ENCODE measurements at regions not wholly inside any gene's neighbourhood (a gene's known extent, or its start where the extent isn't known, plus 50 kb on each side); places are given as distances from the start of the nearest gene placed in this dataset.

- no peak for DNase-seq (ENCODE audit: low read depth in 1 of 2, low spot score in 1 of 2)
These were observed 307.5 kb upstream of the DACH1 start for GRCh38 chr13:72174549-72174948.

GRCh38 chr13:72170571-72170970 is 303.6 kb upstream of the DACH1 start:
- DNase-seq (ENCODE audit: low read depth in 1 of 2, low spot score in 1 of 2) = no peak

- no peak for DNase-seq (ENCODE audit: low read depth in 1 of 2, low spot score in 1 of 2)
These were observed 301.3 kb upstream of the DACH1 start for GRCh38 chr13:72168126-72168855.

- no peak for DNase-seq (ENCODE audit: low read depth in 1 of 2, low spot score in 1 of 2)
These were observed 299.2 kb upstream of the DACH1 start for GRCh38 chr13:72166102-72166650.

GRCh38 chr13:72165276-72165675 is 298.3 kb upstream of the DACH1 start:
- DNase-seq (ENCODE audit: low read depth in 1 of 2, low spot score in 1 of 2) = no peak

GRCh38 chr13:72164811-72165210 is 297.8 kb upstream of the DACH1 start:
- no peak for DNase-seq (ENCODE audit: low read depth in 1 of 2, low spot score in 1 of 2)

- DNase-seq (ENCODE audit: low read depth in 1 of 2, low spot score in 1 of 2) = no peak
These were observed 296.7 kb upstream of the DACH1 start for GRCh38 chr13:72163678-72164077.

GRCh38 chr13:72160977-72161376 is 294.0 kb upstream of the DACH1 start:
- no peak for DNase-seq (ENCODE audit: low read depth in 1 of 2, low spot score in 1 of 2)

- DNase-seq (ENCODE audit: low read depth in 1 of 2, low spot score in 1 of 2) = no peak
These were observed 289.8 kb upstream of the DACH1 start for GRCh38 chr13:72156760-72157159.

- no peak for DNase-seq (ENCODE audit: low read depth in 1 of 2, low spot score in 1 of 2)
These were observed 286.3 kb upstream of the DACH1 start for GRCh38 chr13:72153272-72153671.

- DNase-seq (ENCODE audit: low read depth in 1 of 2, low spot score in 1 of 2) = no peak
These were observed 284.2 kb upstream of the DACH1 start for GRCh38 chr13:72151241-72151640.

- no peak for DNase-seq (ENCODE audit: low read depth in 1 of 2, low spot score in 1 of 2)
These were observed 283.5 kb upstream of the DACH1 start for GRCh38 chr13:72150502-72150901.

- DNase-seq (ENCODE audit: low read depth in 1 of 2, low spot score in 1 of 2) = no peak
These were observed 282.7 kb upstream of the DACH1 start for GRCh38 chr13:72149701-72150100.

- DNase-seq (ENCODE audit: low read depth in 1 of 2, low spot score in 1 of 2) = no peak
These were observed 279.8 kb upstream of the DACH1 start for GRCh38 chr13:72146816-72147215.

GRCh38 chr13:72145383-72145782 is 278.4 kb upstream of the DACH1 start:
- DNase-seq (ENCODE audit: low read depth in 1 of 2, low spot score in 1 of 2) = no peak

- no peak for DNase-seq (ENCODE audit: low read depth in 1 of 2, low spot score in 1 of 2)
These were observed 277.6 kb upstream of the DACH1 start for GRCh38 chr13:72144636-72145035.

GRCh38 chr13:72141855-72142519 is 275.0 kb upstream of the DACH1 start:
- no peak for DNase-seq (ENCODE audit: low read depth in 1 of 2, low spot score in 1 of 2)

- DNase-seq (ENCODE audit: low read depth in 1 of 2, low spot score in 1 of 2) = no peak
These were observed 272.2 kb upstream of the DACH1 start for GRCh38 chr13:72139192-72139591.

GRCh38 chr13:72132075-72132474 is 265.1 kb upstream of the DACH1 start:
- no peak for DNase-seq (ENCODE audit: low read depth in 1 of 2, low spot score in 1 of 2)

GRCh38 chr13:72129117-72129516 is 262.1 kb upstream of the DACH1 start:
- DNase-seq (ENCODE audit: low read depth in 1 of 2, low spot score in 1 of 2) = no peak

- DNase-seq (ENCODE audit: low read depth in 1 of 2, low spot score in 1 of 2) = no peak
These were observed 260.0 kb upstream of the DACH1 start for GRCh38 chr13:72127031-72127430.

GRCh38 chr13:72126424-72126823 is 259.4 kb upstream of the DACH1 start:
- no peak for DNase-seq (ENCODE audit: low read depth in 1 of 2, low spot score in 1 of 2)

- no peak for DNase-seq (ENCODE audit: low read depth in 1 of 2, low spot score in 1 of 2)
These were observed 258.6 kb upstream of the DACH1 start for GRCh38 chr13:72125561-72125960.

Data from activated CD4-positive, alpha-beta T cell treated with anti-CD3 and anti-CD28 coated beads, Interleukin-2, amount 50 U/mL, for 24 hours (primary cell).